ENCODE measurements at regions not wholly inside any gene's neighbourhood (a gene's known extent, or its start where the extent isn't known, plus 50 kb on each side); places are given as distances from the start of the nearest gene placed in this dataset.

DNA sequence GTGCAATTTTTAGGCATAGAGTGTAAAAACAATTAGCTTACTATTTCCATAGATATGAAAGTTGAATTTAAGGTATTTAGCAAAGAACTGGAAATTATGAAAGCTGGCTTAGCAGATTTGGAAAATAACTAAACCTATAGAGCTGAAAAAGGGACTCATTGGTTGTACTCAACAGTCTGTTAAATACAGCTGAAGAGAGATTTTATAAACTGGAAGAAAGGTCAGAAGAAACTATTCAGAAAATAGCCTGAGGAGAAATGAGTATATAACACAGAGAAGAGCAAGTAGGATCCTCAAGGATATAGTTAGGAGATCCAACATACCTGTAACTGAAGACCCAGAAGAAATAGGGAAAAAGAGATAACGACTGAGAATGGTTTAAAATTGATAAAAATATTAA is 97.6 kb upstream of the SLIT3 start:
- TF ChIP-seq, protein P1, sequence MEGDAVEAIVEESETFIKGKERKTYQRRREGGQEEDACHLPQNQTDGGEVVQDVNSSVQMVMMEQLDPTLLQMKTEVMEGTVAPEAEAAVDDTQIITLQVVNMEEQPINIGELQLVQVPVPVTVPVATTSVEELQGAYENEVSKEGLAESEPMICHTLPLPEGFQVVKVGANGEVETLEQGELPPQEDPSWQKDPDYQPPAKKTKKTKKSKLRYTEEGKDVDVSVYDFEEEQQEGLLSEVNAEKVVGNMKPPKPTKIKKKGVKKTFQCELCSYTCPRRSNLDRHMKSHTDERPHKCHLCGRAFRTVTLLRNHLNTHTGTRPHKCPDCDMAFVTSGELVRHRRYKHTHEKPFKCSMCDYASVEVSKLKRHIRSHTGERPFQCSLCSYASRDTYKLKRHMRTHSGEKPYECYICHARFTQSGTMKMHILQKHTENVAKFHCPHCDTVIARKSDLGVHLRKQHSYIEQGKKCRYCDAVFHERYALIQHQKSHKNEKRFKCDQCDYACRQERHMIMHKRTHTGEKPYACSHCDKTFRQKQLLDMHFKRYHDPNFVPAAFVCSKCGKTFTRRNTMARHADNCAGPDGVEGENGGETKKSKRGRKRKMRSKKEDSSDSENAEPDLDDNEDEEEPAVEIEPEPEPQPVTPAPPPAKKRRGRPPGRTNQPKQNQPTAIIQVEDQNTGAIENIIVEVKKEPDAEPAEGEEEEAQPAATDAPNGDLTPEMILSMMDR (IDR thresholded peaks at IDR 0.05): no peak
- no peak for TF ChIP-seq POLR2A (IDR thresholded peaks at IDR 0.05)
- DNase-seq: no peak
- no peaks in the 10 kb centered on the region for H3K36me3 ChIP-seq
- no peaks in the 10 kb centered on the region for H3K27me3 ChIP-seq
- H3K9me3 ChIP-seq: no peaks in the 10 kb centered on the region
- H3K4me3 ChIP-seq: no peak overlapping the region
- H3K27ac ChIP-seq: no peak overlapping the region
- intact Hi-C loops (cut with DNase I; ENCODE audit: low total_unique reads): no loop called here
- no peaks in the 10 kb centered on the region for H3K4me1 ChIP-seq

GRCh38 chr5:169395136-169395535 is 94.2 kb upstream of the SLIT3 start:
- no peak overlapping the region for H3K27ac ChIP-seq
- intact Hi-C loops (cut with DNase I; ENCODE audit: low total_unique reads): no loop called here
- no peaks in the 10 kb centered on the region for H3K27me3 ChIP-seq
- DNase-seq: no peak
- H3K9me3 ChIP-seq: no peaks in the 10 kb centered on the region
- H3K4me3 ChIP-seq: no peak overlapping the region
- no peaks in the 10 kb centered on the region for H3K4me1 ChIP-seq
- no peak for TF ChIP-seq POLR2A (IDR thresholded peaks at IDR 0.05)
- TF ChIP-seq, protein P1 (IDR thresholded peaks at IDR 0.05): no peak
- no peaks in the 10 kb centered on the region for H3K36me3 ChIP-seq

- no peak for TF ChIP-seq POLR2A (IDR thresholded peaks at IDR 0.05)
- TF ChIP-seq, protein P1 (IDR thresholded peaks at IDR 0.05): no peak
- intact Hi-C loops (cut with DNase I; ENCODE audit: low total_unique reads): no loop called here
Observed at GRCh38 chr5:169394371-169394770, 93.4 kb upstream of the SLIT3 start.

GRCh38 chr5:169393907-169394306 is 93.0 kb upstream of the SLIT3 start:
- no peaks in the 10 kb centered on the region for H3K36me3 ChIP-seq
- no peaks in the 10 kb centered on the region for H3K9me3 ChIP-seq
- no peak overlapping the region for H3K27ac ChIP-seq
- no peaks in the 10 kb centered on the region for H3K27me3 ChIP-seq
- TF ChIP-seq, protein P1 (IDR thresholded peaks at IDR 0.05): no peak
- TF ChIP-seq POLR2A (IDR thresholded peaks at IDR 0.05): no peak
- no peak overlapping the region for H3K4me3 ChIP-seq
- no peak for DNase-seq
- H3K4me1 ChIP-seq: no peaks in the 10 kb centered on the region
- intact Hi-C loops (cut with DNase I; ENCODE audit: low total_unique reads): no loop called here

More at GRCh38 chr5:169394371-169394770, 93.4 kb upstream of the SLIT3 start:
- no peaks in the 10 kb centered on the region for H3K4me1 ChIP-seq
- H3K27ac ChIP-seq: no peak overlapping the region
- no peaks in the 10 kb centered on the region for H3K36me3 ChIP-seq
- no peaks in the 10 kb centered on the region for H3K9me3 ChIP-seq
- H3K4me3 ChIP-seq: no peak overlapping the region
- DNase-seq: no peak
- no peaks in the 10 kb centered on the region for H3K27me3 ChIP-seq

GRCh38 chr5:169390265-169390664 is 89.3 kb upstream of the SLIT3 start:
- intact Hi-C loops (cut with DNase I; ENCODE audit: low total_unique reads): no loop called here
- H3K4me3 ChIP-seq: no peak overlapping the region
- DNase-seq: no peak
- no peaks in the 10 kb centered on the region for H3K27me3 ChIP-seq
- H3K9me3 ChIP-seq: no peaks in the 10 kb centered on the region
- no peaks in the 10 kb centered on the region for H3K4me1 ChIP-seq
- TF ChIP-seq, protein P1 (IDR thresholded peaks at IDR 0.05): no peak
- no peak for TF ChIP-seq POLR2A (IDR thresholded peaks at IDR 0.05)
- H3K27ac ChIP-seq: no peak overlapping the region
- no peaks in the 10 kb centered on the region for H3K36me3 ChIP-seq

All from uterus (tissue), 3 donors.